Stimulated activated CD8-positive, alpha-beta memory T cell treated with anti-CD3 and anti-CD28 coated beads, Interleukin-15, amount 100 ng/mL, for 1 hour (primary cell): ENCODE measurements at regions not wholly inside any gene's neighbourhood (a gene's known extent, or its start where the extent isn't known, plus 50 kb on each side); places are given as distances from the start of the nearest gene placed in this dataset.

ENCODE experiments used
- DNase-seq: peaks from one replicate; pipeline ENCODE4 v3.0.0-alpha.2; 2020; ENCODE audit warnings: low read depth

DNA sequence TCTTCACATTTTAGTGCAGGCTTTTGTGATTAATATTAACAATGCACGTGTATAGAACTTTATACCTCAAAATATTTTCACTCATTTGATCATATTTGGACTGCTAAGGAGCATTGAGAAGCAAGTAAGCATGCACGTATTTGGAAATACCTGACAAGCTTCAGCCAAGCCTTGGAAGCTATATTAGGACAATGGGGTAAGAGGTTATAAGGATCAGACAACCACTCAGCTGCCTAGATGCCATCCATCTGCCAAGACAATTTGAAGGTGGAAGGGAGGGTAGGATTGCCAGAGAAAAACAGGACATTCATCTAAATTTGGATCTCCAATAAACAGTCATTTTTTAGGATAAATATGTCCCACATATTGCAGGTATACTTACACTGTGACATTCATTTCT is 394.9 kb upstream of the CFAP20DC start:
- no peak for DNase-seq

DNA sequence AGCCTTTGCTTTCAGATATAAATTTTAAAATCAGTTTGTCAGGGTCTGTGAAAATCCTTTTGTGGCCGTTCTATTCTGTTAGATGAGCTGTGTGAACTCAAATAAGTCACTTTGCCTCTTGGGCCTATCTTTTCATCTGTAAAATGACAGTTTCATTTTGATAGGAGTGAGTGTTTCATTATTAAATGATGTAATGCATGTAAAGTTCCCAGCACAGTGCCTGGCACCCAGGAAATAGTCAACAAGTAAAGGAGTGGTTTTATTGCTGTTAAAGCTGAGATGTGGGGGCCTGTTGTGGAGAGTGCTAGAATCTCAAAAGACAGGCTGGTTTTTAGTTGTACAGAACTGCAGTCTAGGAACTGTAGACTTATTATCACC is 394.5 kb upstream of the CFAP20DC start:
- DNase-seq: no peak

DNA sequence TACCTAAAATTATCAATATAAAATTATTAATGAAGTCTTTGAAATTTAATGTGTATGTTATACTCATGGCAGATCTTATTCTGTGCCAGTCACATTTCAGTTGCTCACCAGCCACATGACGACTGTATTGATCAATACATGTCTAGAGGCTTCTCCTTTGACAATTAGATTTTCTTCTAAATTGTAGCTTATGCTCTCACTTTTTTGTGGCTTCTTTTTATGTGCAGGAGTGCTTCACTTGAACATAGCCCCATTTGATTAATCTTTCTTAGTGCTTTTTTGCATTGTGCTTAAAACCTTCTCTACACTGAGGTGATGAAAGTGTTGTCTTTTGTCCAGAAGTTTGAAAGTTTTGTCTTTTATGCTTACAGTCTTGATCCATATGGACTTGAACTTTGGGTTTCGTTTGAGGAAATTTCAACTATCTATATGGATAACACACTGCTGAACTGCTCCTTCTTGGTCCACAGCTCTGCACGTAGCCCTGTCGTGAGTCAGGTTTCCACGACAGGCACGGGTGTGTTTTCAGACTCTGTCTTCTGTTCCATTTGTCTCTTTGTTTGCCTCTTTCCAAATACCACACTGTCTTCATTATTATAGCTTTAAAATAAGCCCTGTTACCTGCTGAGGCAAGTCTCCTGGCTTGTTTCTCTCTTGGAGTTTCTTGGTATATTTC is 393.9 kb upstream of the CFAP20DC start:
- no peak for DNase-seq

DNA sequence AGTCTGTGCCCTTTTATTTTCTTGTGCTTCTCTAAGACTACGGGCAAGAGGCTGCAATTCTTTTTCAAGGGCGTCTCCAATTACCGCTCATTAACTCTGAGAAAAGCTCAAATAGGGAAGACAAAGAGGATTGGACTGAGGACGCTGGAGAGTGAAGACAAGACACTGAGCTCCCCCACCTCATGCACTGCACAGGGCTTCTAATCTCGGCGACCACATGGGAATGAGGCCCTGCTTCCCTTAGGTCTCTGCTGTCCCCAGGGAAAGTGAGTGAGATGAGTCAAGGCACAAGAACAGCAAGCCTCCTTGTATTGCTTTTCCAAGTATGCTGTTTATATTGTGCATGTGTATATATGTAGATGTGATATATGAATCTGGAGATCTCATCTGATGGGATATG is 392.2 kb upstream of the CFAP20DC start:
- no peak for DNase-seq

DNA sequence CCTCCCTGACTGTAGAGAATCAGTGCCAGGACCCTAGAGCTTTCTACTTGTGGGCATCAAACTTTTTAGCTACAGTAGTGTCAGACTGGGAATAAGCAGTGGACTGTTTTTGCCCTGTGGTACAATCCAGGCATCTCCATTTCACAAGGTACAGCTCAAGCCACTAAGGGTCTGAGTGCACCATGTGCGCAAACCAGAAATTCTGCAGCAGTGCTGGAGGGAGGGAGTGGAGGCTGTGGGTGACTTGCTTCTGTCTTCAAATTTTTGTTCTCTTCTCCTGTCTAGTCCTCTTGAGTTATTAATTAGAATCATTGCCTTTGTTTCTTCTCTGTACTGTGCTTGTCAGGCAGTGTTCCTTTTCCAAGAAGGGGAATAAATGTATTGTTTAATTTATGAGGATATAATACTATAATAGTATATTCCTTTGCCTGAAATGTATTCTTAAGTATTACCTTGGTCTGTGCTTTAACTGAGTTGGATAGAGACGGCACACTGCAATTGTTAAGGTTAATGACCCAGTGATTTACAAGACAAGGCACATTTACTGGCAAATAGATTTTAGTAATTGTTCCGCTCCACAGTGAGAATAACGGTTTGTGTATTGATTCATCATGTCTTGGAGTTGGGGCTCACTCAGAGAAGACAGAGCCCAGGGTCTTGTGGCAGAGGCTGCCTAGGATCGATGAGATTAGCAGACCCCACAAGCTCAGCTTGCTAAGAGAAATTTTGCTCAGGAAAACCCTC is 390.6 kb upstream of the CFAP20DC start:
- DNase-seq: no peak

DNA sequence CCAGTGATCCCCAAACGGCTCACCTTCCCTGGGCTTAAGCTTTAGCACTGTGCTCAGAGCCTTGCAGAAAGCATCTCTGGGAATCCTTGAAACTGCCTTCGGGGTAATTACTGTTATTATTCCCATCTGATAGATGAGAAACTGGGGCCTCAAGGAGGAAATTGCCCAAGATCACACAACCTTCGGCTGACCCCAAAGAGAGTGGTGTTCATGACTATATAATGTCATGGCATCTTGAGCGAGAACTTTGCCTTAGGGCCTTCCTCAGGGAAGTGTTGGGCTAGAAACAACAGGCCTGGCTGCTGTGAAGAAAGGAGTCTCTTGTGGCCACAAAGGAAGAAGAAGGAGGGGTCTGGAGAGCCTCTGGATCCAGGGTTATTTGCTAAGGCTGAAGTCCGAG is 388.7 kb upstream of the CFAP20DC start:
- DNase-seq: no peak

DNA sequence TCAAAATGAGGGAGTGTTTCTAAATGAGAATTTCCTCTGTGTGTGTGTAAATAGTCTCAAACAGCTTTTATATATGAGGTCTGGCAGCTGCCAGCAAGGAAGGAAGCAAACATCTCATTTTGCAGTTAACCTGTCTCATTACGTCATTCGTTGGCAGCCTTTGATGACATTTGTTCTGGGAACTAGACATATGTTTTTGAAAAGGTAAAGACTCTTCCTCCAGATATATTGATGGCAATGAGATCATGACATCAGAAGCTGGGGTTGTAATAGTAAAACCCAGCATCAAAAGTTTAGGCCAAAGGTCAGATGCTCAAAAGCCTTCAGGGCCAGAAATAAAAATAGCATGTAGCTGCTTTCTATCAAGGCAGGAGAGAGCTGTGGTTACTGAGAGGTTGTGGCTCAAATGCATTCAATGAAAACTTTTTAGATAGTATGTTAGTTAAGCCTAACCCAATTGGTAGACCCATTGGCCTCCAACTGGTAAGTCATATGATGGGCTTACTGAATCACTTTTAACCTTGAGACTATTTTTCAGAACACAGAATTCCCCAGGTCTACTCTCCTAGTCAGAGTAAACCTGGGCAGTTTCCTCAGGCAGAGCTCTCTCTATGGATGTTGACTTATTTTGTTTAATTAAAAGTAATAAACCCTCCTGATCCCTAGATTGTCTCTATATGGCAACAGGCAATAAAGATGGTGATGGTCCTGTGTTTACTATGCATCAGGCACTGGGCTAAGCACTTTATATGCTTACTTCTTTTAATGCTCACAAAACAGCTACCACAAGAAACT is 386.5 kb upstream of the CFAP20DC start:
- no peak for DNase-seq

DNA sequence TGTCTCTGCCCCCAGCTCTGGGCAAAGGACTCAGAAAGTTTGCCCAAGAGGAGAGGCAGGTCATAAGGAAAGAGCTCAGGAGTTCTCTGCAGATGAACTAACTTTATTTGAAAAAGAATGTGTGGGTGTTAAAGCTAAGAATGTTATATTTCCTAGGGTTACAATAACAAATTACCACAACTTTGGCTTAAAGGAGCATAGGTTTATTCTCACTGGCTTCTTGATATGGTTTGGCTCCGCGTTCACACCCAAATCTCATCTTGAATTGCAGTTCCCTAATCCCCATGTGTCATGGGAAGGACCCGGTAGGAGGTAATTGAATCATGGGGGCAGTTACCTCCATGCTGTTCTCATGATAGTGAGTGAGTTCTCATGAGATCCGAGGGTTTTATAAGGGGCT is 383.7 kb upstream of the CFAP20DC start:
- DNase-seq: no peak

DNA sequence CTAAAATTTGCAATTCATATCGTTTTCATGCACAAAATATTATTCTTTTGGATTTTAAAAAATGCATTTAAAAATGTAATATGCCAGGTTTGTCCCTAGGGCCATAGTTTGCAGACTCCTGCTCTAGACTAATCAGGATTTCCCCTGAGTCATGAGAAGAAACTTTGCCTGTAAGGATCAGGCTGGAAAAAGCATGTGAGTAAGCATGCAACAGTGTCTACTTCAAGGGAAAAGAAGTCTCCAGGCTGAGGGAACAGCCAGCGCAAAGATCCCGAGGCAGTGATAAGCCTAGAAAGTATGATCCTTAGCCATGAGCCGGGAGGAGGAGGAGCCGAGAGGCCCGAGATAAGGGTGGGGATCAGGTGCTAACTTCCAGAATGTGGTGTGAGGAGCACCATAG is 382.8 kb upstream of the CFAP20DC start:
- DNase-seq: no peak

DNA sequence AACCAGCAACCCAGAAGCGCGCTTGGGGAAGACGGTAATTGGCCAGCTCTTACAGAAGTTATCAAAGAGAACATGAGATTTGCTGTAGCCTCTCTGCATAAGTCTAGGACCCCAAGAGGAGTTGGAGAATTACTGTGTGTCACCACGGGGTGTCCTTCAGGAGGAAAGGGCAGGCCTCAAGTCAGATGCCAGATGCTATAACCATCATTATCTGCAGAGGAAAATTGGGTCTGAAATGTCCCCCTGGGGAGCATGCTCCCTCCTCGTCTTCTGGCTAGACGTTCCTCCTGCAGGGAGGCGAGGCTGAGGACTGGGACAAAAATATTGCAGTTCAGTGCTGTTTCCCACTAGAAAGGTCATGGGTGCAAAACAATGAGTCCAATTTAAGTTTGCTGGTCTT is 380.5 kb upstream of the CFAP20DC start:
- no peak for DNase-seq

DNA sequence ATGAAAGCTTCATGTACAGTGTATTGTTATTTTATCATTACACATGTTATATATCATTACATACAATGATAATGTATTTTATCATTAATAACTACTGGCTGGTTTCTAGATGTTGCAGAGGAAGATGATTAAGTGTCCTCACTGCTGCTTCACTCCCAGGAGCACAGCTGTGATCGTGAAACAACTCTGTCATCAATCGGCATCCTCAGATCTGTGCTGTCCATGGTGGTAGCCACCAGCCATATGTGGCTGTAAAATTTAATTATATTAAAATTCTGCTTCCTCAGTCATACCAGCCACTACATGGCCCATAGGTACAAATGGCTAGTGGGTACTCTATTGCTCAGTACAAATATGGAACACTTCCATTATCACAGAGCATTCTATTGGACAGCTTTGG is 379.4 kb upstream of the CFAP20DC start:
- no peak for DNase-seq

DNA sequence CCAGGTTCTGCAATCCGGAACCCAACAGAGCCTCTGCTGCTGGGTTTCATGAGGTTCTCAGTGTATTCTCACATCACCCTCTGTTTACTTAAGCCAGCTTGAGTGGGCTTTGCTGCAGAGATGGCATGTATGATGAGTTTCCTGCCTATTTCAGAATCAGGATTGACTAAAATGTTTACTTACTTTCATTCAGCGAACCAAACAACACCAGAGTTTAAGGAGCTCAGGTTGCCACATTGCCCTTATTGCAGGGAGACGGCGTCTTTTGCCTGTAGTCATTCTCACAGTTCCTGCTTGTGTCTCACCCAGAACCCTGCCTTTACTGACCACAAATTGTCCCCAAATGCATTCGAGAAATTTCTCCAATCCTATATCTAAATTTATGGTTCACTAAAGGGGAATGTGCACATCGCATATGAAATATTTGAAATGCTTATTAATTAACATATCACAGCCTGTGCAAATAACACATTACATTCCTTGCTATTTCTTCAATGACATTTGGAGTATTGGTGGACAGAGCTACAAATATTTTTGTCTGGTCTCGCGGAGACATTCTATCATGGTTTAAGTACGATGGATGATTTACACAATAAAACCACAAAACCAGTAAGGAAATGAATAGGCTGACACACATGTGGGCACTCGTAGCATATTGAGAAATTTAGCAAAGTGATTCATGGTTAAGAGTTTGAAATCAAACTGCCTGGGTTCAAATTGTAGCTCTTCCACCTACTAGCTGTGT is 377.2 kb upstream of the CFAP20DC start:
- no peak for DNase-seq

DNA sequence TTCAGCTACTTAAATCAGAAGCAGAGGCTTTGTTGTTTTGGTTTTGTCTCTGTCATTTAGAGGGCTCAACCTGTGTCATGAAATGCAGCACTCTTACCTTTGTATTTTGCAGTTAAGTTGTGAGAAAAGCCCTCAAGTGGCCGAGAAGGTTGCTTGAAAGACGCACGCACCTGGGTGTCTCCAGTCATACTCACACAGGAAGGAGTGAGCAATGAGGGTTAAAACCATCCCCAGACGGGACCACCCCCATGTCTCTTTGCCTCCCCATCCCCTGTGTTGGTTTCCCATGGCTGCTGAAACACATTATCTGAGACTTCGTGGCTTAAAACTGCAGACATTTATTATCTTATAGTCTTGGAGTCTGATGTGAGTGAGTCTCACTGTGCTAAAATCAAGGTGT is 376.1 kb upstream of the CFAP20DC start:
- no peak for DNase-seq

DNA sequence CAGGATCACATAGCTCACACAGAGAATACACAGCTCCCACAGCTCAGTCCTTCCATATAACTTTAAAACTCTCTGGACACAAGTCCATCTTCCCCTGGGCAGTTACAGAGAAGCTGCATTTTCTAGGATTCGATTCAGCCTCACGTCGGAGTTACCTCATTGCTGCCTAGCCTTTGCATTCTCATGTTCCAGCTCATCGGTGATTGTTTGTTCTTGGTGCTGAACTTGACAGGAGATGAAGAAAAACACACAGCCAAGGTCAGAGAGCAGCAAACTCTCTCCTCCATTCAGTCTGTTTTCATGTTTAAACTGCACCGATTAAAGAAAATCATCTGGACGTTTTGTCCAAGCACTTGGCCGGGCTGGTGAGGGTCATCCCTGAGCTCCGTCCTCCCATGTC is 375.5 kb upstream of the CFAP20DC start:
- DNase-seq: no peak

DNA sequence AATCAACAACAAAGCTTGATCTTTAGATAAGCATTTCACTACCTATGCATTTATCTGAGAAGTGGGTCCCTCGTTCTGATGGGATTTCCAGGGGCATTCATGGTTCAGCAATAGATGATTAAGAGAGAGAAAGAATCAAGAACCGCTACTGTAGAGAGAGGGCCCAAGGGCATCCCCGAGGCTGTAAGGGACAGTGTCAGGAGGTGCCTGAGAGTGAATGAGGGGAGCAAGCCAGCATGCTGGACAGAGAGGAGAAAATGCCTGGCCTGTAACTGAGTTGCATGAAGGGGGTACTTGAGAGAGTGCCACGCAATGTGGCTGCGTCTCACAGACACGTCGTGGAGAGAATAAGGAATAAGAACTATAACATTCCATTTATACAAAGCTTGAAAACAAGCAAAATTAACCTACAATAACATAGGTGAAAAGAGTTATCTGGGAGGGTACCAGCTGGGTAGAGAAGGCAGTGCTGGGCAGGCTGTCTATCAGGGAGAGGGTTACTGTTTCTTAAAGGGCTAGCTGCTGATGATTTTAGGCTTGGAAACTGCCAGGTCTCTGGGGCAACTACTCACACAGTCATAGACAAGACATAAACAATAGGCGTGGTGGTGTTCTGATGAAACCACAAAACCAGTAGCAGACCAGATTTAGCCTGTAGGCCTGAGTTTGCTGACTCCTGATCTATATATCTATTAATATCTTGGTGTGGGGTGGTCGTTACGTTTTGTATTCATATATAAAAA is 374.6 kb upstream of the CFAP20DC start:
- no peak for DNase-seq

DNA sequence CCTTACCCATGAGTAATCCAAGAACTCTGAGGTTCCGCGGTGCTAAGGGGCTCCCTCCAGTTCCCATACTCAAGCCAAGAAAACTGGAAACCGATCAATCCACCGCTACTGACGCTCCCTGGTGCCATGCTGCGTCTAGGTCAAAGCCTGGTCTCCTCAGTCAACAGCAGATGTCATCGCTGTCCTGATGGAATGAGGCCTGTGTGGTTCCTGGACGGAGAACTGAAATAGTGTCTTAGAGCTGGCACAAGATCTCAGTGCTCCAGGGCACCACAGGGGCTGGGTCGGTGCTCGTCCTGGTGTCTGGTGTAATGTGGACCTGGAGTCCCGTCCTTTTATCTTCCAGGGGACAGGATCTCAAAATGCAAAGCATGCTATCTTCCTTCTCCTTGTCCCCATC is 373.9 kb upstream of the CFAP20DC start:
- DNase-seq: no peak

DNA sequence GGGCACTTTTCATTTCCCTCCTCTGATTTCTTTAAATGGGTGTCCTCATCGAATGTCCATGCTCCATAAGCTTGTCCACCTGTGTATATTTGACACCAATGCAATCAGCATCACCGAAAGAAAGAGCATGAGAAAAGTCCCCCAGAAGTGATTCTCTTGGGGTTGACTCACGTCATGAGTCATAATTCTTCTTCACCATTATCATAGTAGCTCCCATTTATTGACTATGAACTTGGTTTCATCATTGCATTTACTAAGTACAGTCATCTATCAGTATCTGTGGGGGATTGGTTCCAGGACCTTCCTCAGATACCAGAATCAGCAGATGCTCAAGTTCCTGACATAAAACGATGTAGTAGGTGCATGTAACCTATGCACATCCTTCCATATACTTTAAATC is 372.5 kb upstream of the CFAP20DC start:
- DNase-seq: no peak

DNA sequence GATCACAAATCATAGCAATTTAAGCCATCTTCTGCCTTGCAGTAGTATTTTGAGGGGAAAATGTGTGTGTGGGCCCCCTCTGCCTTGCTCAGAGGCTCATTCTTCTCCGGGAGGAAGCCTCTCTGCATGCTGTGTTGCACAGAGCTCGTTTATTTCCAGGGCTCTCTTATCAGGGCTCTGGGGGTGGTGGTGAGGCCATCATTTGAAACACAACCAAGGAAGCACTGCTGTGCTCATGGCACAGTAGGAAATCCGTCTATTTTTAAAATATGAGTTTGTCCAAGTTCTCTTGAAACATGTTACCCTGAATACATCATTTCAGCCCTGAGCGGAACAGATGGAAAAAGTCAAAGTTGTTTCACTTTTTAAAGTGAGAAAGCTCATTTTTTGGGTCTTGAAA is 369.0 kb upstream of the CFAP20DC start:
- DNase-seq: no peak

DNA sequence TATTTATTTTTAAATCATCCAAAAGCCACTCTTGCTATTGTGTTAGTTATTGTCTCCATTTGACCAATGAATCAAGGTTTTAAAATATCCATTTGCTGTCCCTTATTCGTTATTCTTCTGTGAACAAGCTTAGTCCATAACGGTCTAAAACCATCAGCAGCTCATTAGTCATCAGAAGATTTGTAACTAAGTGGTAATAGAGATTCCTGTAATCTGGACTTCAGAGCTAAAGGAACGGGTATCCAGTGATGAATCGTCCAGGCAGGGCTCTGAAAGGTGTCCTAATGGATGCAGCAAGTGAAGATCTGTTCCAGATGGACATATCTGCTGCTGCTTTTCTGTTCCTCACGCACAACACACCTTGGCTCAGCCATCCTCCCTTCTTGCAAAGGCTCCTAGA is 362.7 kb upstream of the CFAP20DC start:
- DNase-seq: no peak

DNA sequence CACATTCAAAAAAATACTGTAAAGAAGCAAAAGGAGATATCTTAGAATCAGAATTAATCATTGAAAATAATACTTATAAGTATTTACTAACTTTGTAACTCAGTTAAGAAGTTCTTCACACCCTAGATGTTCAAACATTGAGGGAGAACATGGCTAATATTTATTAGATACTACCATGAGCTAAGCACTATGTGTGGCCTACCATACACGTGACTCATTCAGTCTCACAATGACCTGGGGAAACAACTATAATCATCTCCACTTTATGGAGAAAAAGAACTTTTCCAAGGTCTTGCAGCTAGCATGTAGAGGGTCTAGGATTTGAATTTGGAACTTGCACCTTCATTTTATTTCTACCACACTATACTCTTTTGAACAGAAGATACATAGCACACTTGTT is 361.9 kb upstream of the CFAP20DC start:
- no peak for DNase-seq

DNA sequence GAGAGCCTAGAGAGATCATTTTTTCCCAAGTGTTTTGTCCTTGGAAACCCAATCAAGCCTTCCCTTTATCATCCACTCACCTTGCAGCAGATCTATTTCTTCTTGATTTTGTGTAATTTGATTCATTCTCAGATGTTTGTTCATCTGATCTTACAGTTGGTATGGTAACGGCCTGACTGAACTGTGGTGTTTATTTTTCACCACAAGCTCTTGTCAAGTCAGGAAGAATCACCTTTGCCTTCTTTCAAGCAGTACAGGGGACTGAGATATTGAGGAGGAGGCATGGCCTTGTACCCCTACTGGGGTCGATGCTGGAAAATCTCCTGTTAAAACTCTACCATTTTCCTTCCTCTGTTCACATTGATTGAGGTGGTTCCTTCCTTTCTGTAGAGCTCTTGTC is 361.4 kb upstream of the CFAP20DC start:
- no peak for DNase-seq
